IPS DF 6.9 (cell line): ENCODE measurements at regions not wholly inside any gene's neighbourhood (a gene's known extent, or its start where the extent isn't known, plus 50 kb on each side); places are given as distances from the start of the nearest gene placed in this dataset.

Experiments used
- DNase-seq: peaks from one replicate; pipeline ENCODE4 v3.0.0-alpha.2; 2013; ENCODE audit warnings: low read depth, low spot score
- H3K27ac ChIP-seq: one replicate; pipeline ENCODE4 v1.5.1; 2013; ENCODE audit warnings: low read length, control low read depth
- H3K27me3 ChIP-seq: 2 replicates; pipeline ENCODE4 v1.6.1; 2013; ENCODE audit warnings: mild to moderate bottlenecking, low read length; ENCODE audit not compliant: control insufficient read depth, insufficient read depth
- H3K36me3 ChIP-seq: 2 replicates; pipeline ENCODE4 v1.6.1; 2013; ENCODE audit warnings: low read length; ENCODE audit not compliant: control insufficient read depth, insufficient read depth
- H3K4me1 ChIP-seq: 2 replicates; pipeline ENCODE4 v1.6.1; 2013; ENCODE audit warnings: low read length; ENCODE audit not compliant: control insufficient read depth, insufficient read depth
- H3K4me3 ChIP-seq: 2 replicates; pipeline ENCODE4 v1.5.1; 2013; ENCODE audit warnings: mild to moderate bottlenecking, low read length
- H3K9me3 ChIP-seq: 2 replicates; pipeline ENCODE4 v1.6.1; 2013; ENCODE audit warnings: low read length, inconsistent platforms; ENCODE audit not compliant: control insufficient read depth, insufficient read depth
- WGBS: extraction: QIAGEN DNeasy Blood & Tissue Kit; methylation state at CpG from one replicate; pipeline ENCODE4 v1.1.7; 2013; ENCODE audit warnings: mixed read lengths, missing lambda C conversion rate; ENCODE audit not compliant: insufficient read length, insufficient coverage; 5-methylcytosine and 5-hydroxymethylcytosine counted together

- no peaks in the 10 kb centered on the region for H3K9me3 ChIP-seq
- H3K4me1 ChIP-seq, result no peaks in the 10 kb centered on the region
- H3K27ac ChIP-seq, result no peak overlapping the region
- H3K27me3 ChIP-seq, result no peaks in the 10 kb centered on the region
- no peak overlapping the region for H3K4me3 ChIP-seq
- DNase-seq, result no peak
- H3K36me3 ChIP-seq, result no peaks in the 10 kb centered on the region
- no CpG with 5 or more reads among the region's 7 CpGs for WGBS
Observed at GRCh38 chr21:38925923-38926322, 120.2 kb downstream of the ETS2 start.

GRCh38 chr21:38925478-38925877, 119.7 kb downstream of the ETS2 start:
- WGBS, result no CpG with 5 or more reads among the region's 3 CpGs
- no peaks in the 10 kb centered on the region for H3K27me3 ChIP-seq

GRCh38 chr21:38924954-38925353, 119.2 kb downstream of the ETS2 start:
- H3K9me3 ChIP-seq, result no peaks in the 10 kb centered on the region
- DNase-seq, result no peak
- H3K27ac ChIP-seq, result no peak overlapping the region
- no peak overlapping the region for H3K4me3 ChIP-seq
- H3K36me3 ChIP-seq, result no peaks in the 10 kb centered on the region
- H3K27me3 ChIP-seq, result no peaks in the 10 kb centered on the region
- no peaks in the 10 kb centered on the region for H3K4me1 ChIP-seq
- no CpG with 5 or more reads among the region's 5 CpGs for whole genome bisulfite sequencing

More at GRCh38 chr21:38925478-38925877, 119.7 kb downstream of the ETS2 start:
- Histone ChIP-seq H3K4me1 (no peaks in the 10 kb centered on the region), H3K9me3 (no peaks in the 10 kb centered on the region), H3K4me3 (no peak overlapping the region), H3K36me3 (no peaks in the 10 kb centered on the region), H3K27ac (no peak overlapping the region)
- DNase-seq, result no peak

- Histone ChIP-seq H3K27ac (no peak overlapping the region), H3K4me1 (no peaks in the 10 kb centered on the region), H3K4me3 (no peak overlapping the region), H3K9me3 (no peaks in the 10 kb centered on the region), H3K27me3 (no peaks in the 10 kb centered on the region), H3K36me3 (no peaks in the 10 kb centered on the region)
- no peak for DNase-seq
- WGBS, result no CpG with 5 or more reads among the region's 4 CpGs
Observed at GRCh38 chr21:38923429-38923828, 117.7 kb downstream of the ETS2 start.

- DNase-seq, result no peak
- Histone ChIP-seq H3K27ac (no peak overlapping the region), H3K4me3 (no peak overlapping the region), H3K36me3 (no peaks in the 10 kb centered on the region), H3K4me1 (no peaks in the 10 kb centered on the region), H3K27me3 (no peaks in the 10 kb centered on the region), H3K9me3 (no peaks in the 10 kb centered on the region)
- WGBS, result no CpG with 5 or more reads among the region's 6 CpGs
Observed at GRCh38 chr21:38922474-38923235, 116.9 kb downstream of the ETS2 start.

- WGBS, result no CpG with 5 or more reads among the region's 7 CpGs
- no peak for DNase-seq
- Histone ChIP-seq H3K27me3 (no peaks in the 10 kb centered on the region), H3K9me3 (no peaks in the 10 kb centered on the region), H3K27ac (no peak overlapping the region), H3K4me3 (no peak overlapping the region), H3K36me3 (no peaks in the 10 kb centered on the region), H3K4me1 (no peaks in the 10 kb centered on the region)
Observed at GRCh38 chr21:38921511-38922251, 116.0 kb downstream of the ETS2 start.

- H3K36me3 ChIP-seq, result no peaks in the 10 kb centered on the region
- H3K4me1 ChIP-seq, result no peaks in the 10 kb centered on the region
- no peak overlapping the region for H3K4me3 ChIP-seq
- H3K27me3 ChIP-seq, result no peaks in the 10 kb centered on the region
- no peaks in the 10 kb centered on the region for H3K9me3 ChIP-seq
- WGBS, result no CpG with 5 or more reads among the region's 8 CpGs
- no peak for DNase-seq
- H3K27ac ChIP-seq, result no peak overlapping the region
Observed at GRCh38 chr21:38920631-38921398, 115.1 kb downstream of the ETS2 start.

- no CpG with 5 or more reads among the region's 5 CpGs for WGBS
- H3K4me1 ChIP-seq, result peaks cover 5% of the 10 kb centered on the region
Observed at GRCh38 chr21:38918607-38919346, 113.0 kb downstream of the ETS2 start.

GRCh38 chr21:38917043-38917774, 111.5 kb downstream of the ETS2 start:
- DNase-seq, result no peak
- Histone ChIP-seq H3K27ac (no peak overlapping the region), H3K9me3 (no peaks in the 10 kb centered on the region), H3K36me3 (no peaks in the 10 kb centered on the region), H3K4me3 (no peak overlapping the region), H3K4me1 (peaks cover 7% of the 10 kb centered on the region), H3K27me3 (no peaks in the 10 kb centered on the region)
- no CpG with 5 or more reads among the region's 12 CpGs for WGBS

More at GRCh38 chr21:38918607-38919346, 113.0 kb downstream of the ETS2 start:
- H3K36me3 ChIP-seq, result no peaks in the 10 kb centered on the region
- no peaks in the 10 kb centered on the region for H3K27me3 ChIP-seq
- no peaks in the 10 kb centered on the region for H3K9me3 ChIP-seq
- H3K4me3 ChIP-seq, result no peak overlapping the region
- DNase-seq, result no peak
- H3K27ac ChIP-seq, result no peak overlapping the region
